ENCODE measurements at regions not wholly inside any gene's neighbourhood (a gene's known extent, or its start where the extent isn't known, plus 50 kb on each side); places are given as distances from the start of the nearest gene placed in this dataset.

- Histone ChIP-seq H3K36me3 (ENCODE audit: control insufficient read depth, insufficient read depth, low read length) (no peaks in the 10 kb centered on the region), H3K27me3 (ENCODE audit: control insufficient read depth, insufficient read depth, low read length) (no peaks in the 10 kb centered on the region), H3K4me3 (ENCODE audit: low read depth, low read length) (no peak overlapping the region)
- TF ChIP-seq CTCF (IDR thresholded peaks at IDR 0.05; ENCODE audit: insufficient read depth, low read length, poor library complexity, severe bottlenecking) = no peak
- no peak for DNase-seq (ENCODE audit: low read depth)
These were observed 473.8 kb downstream of the TAFA4 start for GRCh38 chr3:68458581-68458980.

- TF ChIP-seq CTCF (IDR thresholded peaks at IDR 0.05; ENCODE audit: insufficient read depth, low read length, poor library complexity, severe bottlenecking) = no peak
- H3K4me3 ChIP-seq (ENCODE audit: low read depth, low read length) = no peak overlapping the region
- H3K36me3 ChIP-seq (ENCODE audit: control insufficient read depth, insufficient read depth, low read length) = no peaks in the 10 kb centered on the region
- no peaks in the 10 kb centered on the region for H3K27me3 ChIP-seq (ENCODE audit: control insufficient read depth, insufficient read depth, low read length)
- DNase-seq (ENCODE audit: low read depth) = no peak
These were observed 483.6 kb downstream of the TAFA4 start for GRCh38 chr3:68448510-68449383.

GRCh38 chr3:68447885-68448284 is 484.5 kb downstream of the TAFA4 start:
- H3K27me3 ChIP-seq (ENCODE audit: control insufficient read depth, insufficient read depth, low read length) = no peaks in the 10 kb centered on the region
- no peak overlapping the region for H3K4me3 ChIP-seq (ENCODE audit: low read depth, low read length)
- no peak for TF ChIP-seq CTCF (IDR thresholded peaks at IDR 0.05; ENCODE audit: insufficient read depth, low read length, poor library complexity, severe bottlenecking)
- DNase-seq (ENCODE audit: low read depth) = no peak
- no peaks in the 10 kb centered on the region for H3K36me3 ChIP-seq (ENCODE audit: control insufficient read depth, insufficient read depth, low read length)

- Histone ChIP-seq H3K4me3 (ENCODE audit: low read depth, low read length) (no peak overlapping the region), H3K36me3 (ENCODE audit: control insufficient read depth, insufficient read depth, low read length) (no peaks in the 10 kb centered on the region), H3K27me3 (ENCODE audit: control insufficient read depth, insufficient read depth, low read length) (no peaks in the 10 kb centered on the region)
- TF ChIP-seq CTCF (IDR thresholded peaks at IDR 0.05; ENCODE audit: insufficient read depth, low read length, poor library complexity, severe bottlenecking) = no peak
- no peak for DNase-seq (ENCODE audit: low read depth)
These were observed 491.3 kb downstream of the TAFA4 start for GRCh38 chr3:68441054-68441453.

- Histone ChIP-seq H3K27me3 (ENCODE audit: control insufficient read depth, insufficient read depth, low read length) (no peaks in the 10 kb centered on the region), H3K36me3 (ENCODE audit: control insufficient read depth, insufficient read depth, low read length) (no peaks in the 10 kb centered on the region), H3K4me3 (ENCODE audit: low read depth, low read length) (no peak overlapping the region)
- DNase-seq (ENCODE audit: low read depth) = no peak
- no peak for TF ChIP-seq CTCF (IDR thresholded peaks at IDR 0.05; ENCODE audit: insufficient read depth, low read length, poor library complexity, severe bottlenecking)
These were observed 495.5 kb downstream of the TAFA4 start for GRCh38 chr3:68436619-68437401.

Measured in kidney epithelial cell (primary cell).